Kidney (tissue), 13 donors: ENCODE measurements at regions not wholly inside any gene's neighbourhood (a gene's known extent, or its start where the extent isn't known, plus 50 kb on each side); places are given as distances from the start of the nearest gene placed in this dataset.

Source experiments
- DNase-seq, 5 donors: peaks; one replicate each; pipeline ENCODE4 v3.0.0-alpha.2; 2013 to 2020
- FAIRE-seq: peaks from 2 replicates; lab custom pipeline; 2012; peaks lifted over from hg19 to GRCh38; lab: Jason Lieb, UNC
- H3K27ac ChIP-seq, 2 donors: one replicate each; pipeline ENCODE4 v1.7.0; 2013; ENCODE audit warnings: low read depth in 2 of 2, low read length in 2 of 2, inconsistent platforms in 1 of 2
- H3K27me3 ChIP-seq: one replicate; pipeline ENCODE4 v1.7.1; 2013; ENCODE audit warnings: low read length, inconsistent platforms; ENCODE audit not compliant: control insufficient read depth, insufficient read depth
- H3K36me3 ChIP-seq, 3 donors: one replicate each; pipeline versions ENCODE4 v1.7.0 to v1.7.1; 2013; ENCODE audit warnings: low read length in 3 of 3, control low read depth in 1 of 3, inconsistent platforms in 1 of 3; ENCODE audit not compliant: insufficient read depth in 3 of 3, control insufficient read depth in 2 of 3
- H3K4me1 ChIP-seq, 3 donors: one replicate each; pipeline versions ENCODE4 v1.7.0 to v1.7.1; 2013; ENCODE audit warnings: low read length in 3 of 3, inconsistent platforms in 1 of 3, low read depth in 1 of 3; ENCODE audit not compliant: control insufficient read depth in 2 of 3, insufficient read depth in 2 of 3
- H3K4me3 ChIP-seq, 3 donors: one replicate each; pipeline versions ENCODE4 v1.7.0 to v1.8.1; 2013; ENCODE audit warnings: low read length in 3 of 3, control low read depth in 1 of 3, inconsistent platforms in 1 of 3
- H3K9ac ChIP-seq, 3 donors: one replicate each; pipeline versions ENCODE4 v1.7.0 to v1.7.1; 2013; ENCODE audit warnings: low read length in 3 of 3, control low read depth in 1 of 3, inconsistent platforms in 1 of 3
- H3K9me3 ChIP-seq, 3 donors: one replicate each; pipeline versions ENCODE4 v1.7.0 to v1.7.1; 2013; ENCODE audit warnings: low read length in 3 of 3, control low read depth in 1 of 3, inconsistent platforms in 1 of 3; ENCODE audit not compliant: control insufficient read depth in 2 of 3, insufficient read depth in 1 of 3
- CTCF ChIP-seq: IDR thresholded peaks from 3 replicates; pipeline ENCODE4 v1.5.1; 2012; ENCODE audit warnings: mild to moderate bottlenecking, moderate library complexity, borderline replicate concordance; ENCODE audit not compliant: insufficient read depth; ENCODE audit errors: extremely low read depth
- intact Hi-C: fragments of 100-400 bp; cut with DNase I; formaldehyde crosslinking; loops from one replicate; pipeline ENCODE4 v1.11.1; 2022
- donor health status: control.
- donor health status: control.
- donor health status: control.
- donor health status: control.
- donor health status: control.
- donor health status: DM: yes; HTN: yes; CAD: no.
- donor health status: Normal renal cell carcinoma (clear cell type).

- Histone ChIP-seq H3K4me3 (no peak overlapping the region), H3K9me3 (no peaks in the 10 kb centered on the region), H3K9ac (no peak overlapping the region), H3K36me3 (no peaks in the 10 kb centered on the region), H3K4me1 (no peaks in the 10 kb centered on the region), H3K27ac (no peak overlapping the region), H3K27me3 (no peaks in the 10 kb centered on the region)
- no peak for FAIRE-seq
- TF ChIP-seq CTCF, result no peak
- no peak for DNase-seq
- intact Hi-C loops, result no loop called here
These were observed 176.1 kb upstream of the NCAM1 start for GRCh38 chr11:112785149-112785548.

- H3K27me3 ChIP-seq, result no peaks in the 10 kb centered on the region
These were observed 175.5 kb upstream of the NCAM1 start for GRCh38 chr11:112785719-112786118.

GRCh38 chr11:112786196-112786595 is 175.0 kb upstream of the NCAM1 start:
- Histone ChIP-seq H3K27ac (no peak overlapping the region), H3K9ac (no peak overlapping the region), H3K4me3 (no peak overlapping the region), H3K27me3 (no peaks in the 10 kb centered on the region), H3K4me1 (no peaks in the 10 kb centered on the region), H3K9me3 (no peaks in the 10 kb centered on the region), H3K36me3 (no peaks in the 10 kb centered on the region)
- intact Hi-C loops, result no loop called here
- no peak for TF ChIP-seq CTCF
- FAIRE-seq, result no peak
- DNase-seq, result no peak

More at GRCh38 chr11:112785719-112786118, 175.5 kb upstream of the NCAM1 start:
- DNase-seq, result no peak
- intact Hi-C loops, result no loop called here
- no peak overlapping the region for H3K27ac ChIP-seq
- no peak for FAIRE-seq
- no peak overlapping the region for H3K4me3 ChIP-seq
- no peak for TF ChIP-seq CTCF
- H3K9ac ChIP-seq, result no peak overlapping the region
- no peaks in the 10 kb centered on the region for H3K4me1 ChIP-seq
- H3K36me3 ChIP-seq, result no peaks in the 10 kb centered on the region
- no peaks in the 10 kb centered on the region for H3K9me3 ChIP-seq

- Histone ChIP-seq H3K4me3 (no peak overlapping the region), H3K27me3 (no peaks in the 10 kb centered on the region), H3K9ac (no peak overlapping the region), H3K9me3 (no peaks in the 10 kb centered on the region), H3K36me3 (no peaks in the 10 kb centered on the region), H3K4me1 (no peaks in the 10 kb centered on the region), H3K27ac (no peak overlapping the region)
- FAIRE-seq (no peak), DNase-seq (peak in 1 of 5 donors; percentile 15)
- no peak for TF ChIP-seq CTCF
- intact Hi-C loops, result no loop called here
These were observed 174.2 kb upstream of the NCAM1 start for GRCh38 chr11:112786886-112787530.
